ENCODE measurements at regions not wholly inside any gene's neighbourhood (a gene's known extent, or its start where the extent isn't known, plus 50 kb on each side); places are given as distances from the start of the nearest gene placed in this dataset.

DNA sequence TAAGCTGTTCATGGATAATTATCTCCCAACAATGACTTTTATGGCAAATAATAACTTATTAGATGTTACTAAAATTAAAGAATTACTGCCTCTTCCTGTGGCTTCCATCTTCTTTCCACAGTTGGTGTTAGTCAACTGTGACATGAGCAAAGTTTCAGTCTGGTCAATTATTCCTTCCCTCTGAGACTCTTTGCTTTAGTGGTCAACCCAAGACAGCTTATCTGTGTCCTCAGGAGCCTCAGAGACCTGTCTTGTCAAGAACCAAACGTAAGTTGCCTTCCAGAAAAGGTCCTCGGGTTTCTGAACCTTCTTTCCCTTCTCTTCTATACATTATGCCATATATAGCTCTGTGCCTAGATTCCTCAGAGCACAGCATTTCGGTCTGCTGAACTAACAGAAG, 263.2 kb upstream of the ZP4 start:
- H3K36me3 ChIP-seq (ENCODE audit: control insufficient read depth in 4 of 4, insufficient read depth in 3 of 4, low read depth in 1 of 4, low read length in 3 of 4) = no peaks in the 10 kb centered on the region
- no peak for TF ChIP-seq FOXA1 (IDR thresholded peaks at IDR 0.05)
- TF ChIP-seq YY1 (IDR thresholded peaks at IDR 0.05) = no peak
- no peak for TF ChIP-seq HNF4G (IDR thresholded peaks at IDR 0.05)
- TF ChIP-seq NR2F2 (IDR thresholded peaks at IDR 0.05) = no peak
- TF ChIP-seq, protein P1, sequence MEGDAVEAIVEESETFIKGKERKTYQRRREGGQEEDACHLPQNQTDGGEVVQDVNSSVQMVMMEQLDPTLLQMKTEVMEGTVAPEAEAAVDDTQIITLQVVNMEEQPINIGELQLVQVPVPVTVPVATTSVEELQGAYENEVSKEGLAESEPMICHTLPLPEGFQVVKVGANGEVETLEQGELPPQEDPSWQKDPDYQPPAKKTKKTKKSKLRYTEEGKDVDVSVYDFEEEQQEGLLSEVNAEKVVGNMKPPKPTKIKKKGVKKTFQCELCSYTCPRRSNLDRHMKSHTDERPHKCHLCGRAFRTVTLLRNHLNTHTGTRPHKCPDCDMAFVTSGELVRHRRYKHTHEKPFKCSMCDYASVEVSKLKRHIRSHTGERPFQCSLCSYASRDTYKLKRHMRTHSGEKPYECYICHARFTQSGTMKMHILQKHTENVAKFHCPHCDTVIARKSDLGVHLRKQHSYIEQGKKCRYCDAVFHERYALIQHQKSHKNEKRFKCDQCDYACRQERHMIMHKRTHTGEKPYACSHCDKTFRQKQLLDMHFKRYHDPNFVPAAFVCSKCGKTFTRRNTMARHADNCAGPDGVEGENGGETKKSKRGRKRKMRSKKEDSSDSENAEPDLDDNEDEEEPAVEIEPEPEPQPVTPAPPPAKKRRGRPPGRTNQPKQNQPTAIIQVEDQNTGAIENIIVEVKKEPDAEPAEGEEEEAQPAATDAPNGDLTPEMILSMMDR (IDR thresholded peaks at IDR 0.05; ENCODE audit: low read depth, low read length, missing input control) = no peak
- no peak for TF ChIP-seq HNF4A (conservative IDR thresholded peaks at IDR 0.05)
- TF ChIP-seq, protein P2, sequence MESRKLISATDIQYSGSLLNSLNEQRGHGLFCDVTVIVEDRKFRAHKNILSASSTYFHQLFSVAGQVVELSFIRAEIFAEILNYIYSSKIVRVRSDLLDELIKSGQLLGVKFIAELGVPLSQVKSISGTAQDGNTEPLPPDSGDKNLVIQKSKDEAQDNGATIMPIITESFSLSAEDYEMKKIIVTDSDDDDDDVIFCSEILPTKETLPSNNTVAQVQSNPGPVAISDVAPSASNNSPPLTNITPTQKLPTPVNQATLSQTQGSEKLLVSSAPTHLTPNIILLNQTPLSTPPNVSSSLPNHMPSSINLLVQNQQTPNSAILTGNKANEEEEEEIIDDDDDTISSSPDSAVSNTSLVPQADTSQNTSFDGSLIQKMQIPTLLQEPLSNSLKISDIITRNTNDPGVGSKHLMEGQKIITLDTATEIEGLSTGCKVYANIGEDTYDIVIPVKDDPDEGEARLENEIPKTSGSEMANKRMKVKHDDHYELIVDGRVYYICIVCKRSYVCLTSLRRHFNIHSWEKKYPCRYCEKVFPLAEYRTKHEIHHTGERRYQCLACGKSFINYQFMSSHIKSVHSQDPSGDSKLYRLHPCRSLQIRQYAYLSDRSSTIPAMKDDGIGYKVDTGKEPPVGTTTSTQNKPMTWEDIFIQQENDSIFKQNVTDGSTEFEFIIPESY (IDR thresholded peaks at IDR 0.05) = no peak
- no peak for TF ChIP-seq RAD21 (IDR thresholded peaks at IDR 0.05)
- no peak for TF ChIP-seq TAF1 (conservative IDR thresholded peaks at IDR 0.05)
- TF ChIP-seq, protein P3, sequence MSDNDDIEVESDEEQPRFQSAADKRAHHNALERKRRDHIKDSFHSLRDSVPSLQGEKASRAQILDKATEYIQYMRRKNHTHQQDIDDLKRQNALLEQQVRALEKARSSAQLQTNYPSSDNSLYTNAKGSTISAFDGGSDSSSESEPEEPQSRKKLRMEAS (IDR thresholded peaks at IDR 0.05) = no peak
- H3K4me1 ChIP-seq (ENCODE audit: control insufficient read depth in 4 of 4, insufficient read depth in 4 of 4, low read length in 3 of 4) = no peaks in the 10 kb centered on the region
- H3K4me3 ChIP-seq (ENCODE audit: low read depth in 1 of 3, low read length in 3 of 3) = no peak overlapping the region
- H3K9ac ChIP-seq (ENCODE audit: low read depth in 1 of 2, low read length in 2 of 2) = no peak overlapping the region
- H3K27me3 ChIP-seq (ENCODE audit: control insufficient read depth in 4 of 4, insufficient read depth in 4 of 4, low read length in 3 of 4) = no peaks in the 10 kb centered on the region
- H3K9me3 ChIP-seq (ENCODE audit: control insufficient read depth in 4 of 4, low read length in 3 of 4) = no peaks in the 10 kb centered on the region
- no peak overlapping the region for H3K27ac ChIP-seq (ENCODE audit: low read depth in 1 of 2, low read length in 2 of 2)
- WGBS = 55% methylated on average over 3 of the region's 3 CpGs
- DNase-seq (ENCODE audit: low spot score) = no peak

DNA sequence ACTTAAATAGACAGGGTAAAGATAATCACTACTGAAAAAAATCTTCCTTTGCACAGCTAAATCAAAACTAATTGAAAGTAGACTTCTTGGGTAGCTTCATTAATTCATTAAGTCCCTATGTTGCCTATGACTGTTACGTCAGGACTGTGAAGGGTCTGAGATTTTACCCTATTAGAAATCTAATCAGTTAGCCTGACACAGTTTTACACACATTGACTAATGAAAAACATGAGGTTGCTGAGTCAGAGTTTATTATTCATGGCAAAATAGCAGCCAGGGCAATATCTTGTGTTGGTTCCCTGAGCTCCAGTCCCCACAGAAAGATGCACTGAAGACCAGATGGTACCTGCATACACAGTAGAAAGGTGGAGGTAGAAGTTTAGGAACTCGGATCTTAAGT, 262.5 kb upstream of the ZP4 start:
- no peak overlapping the region for H3K27ac ChIP-seq (ENCODE audit: low read depth in 1 of 2, low read length in 2 of 2)
- no peaks in the 10 kb centered on the region for H3K9me3 ChIP-seq (ENCODE audit: control insufficient read depth in 4 of 4, low read length in 3 of 4)
- H3K36me3 ChIP-seq (ENCODE audit: control insufficient read depth in 4 of 4, insufficient read depth in 3 of 4, low read depth in 1 of 4, low read length in 3 of 4) = no peaks in the 10 kb centered on the region
- H3K9ac ChIP-seq (ENCODE audit: low read depth in 1 of 2, low read length in 2 of 2) = no peak overlapping the region
- no peak overlapping the region for H3K4me3 ChIP-seq (ENCODE audit: low read depth in 1 of 3, low read length in 3 of 3)
- WGBS = 73% methylated on average over 2 of the region's 2 CpGs
- no peak for DNase-seq (ENCODE audit: low spot score)
- TF ChIP-seq GABPA (IDR thresholded peaks at IDR 0.05 in 1 of 2, conservative IDR thresholded peaks at IDR 0.05 in 1 of 2) (no peak), SP1 (IDR thresholded peaks at IDR 0.05) (no peak), HNF4G (IDR thresholded peaks at IDR 0.05) (no peak), JUND (IDR thresholded peaks at IDR 0.05) (no peak), RXRA (IDR thresholded peaks at IDR 0.05) (no peak), HNF4A (conservative IDR thresholded peaks at IDR 0.05) (no peak), TAF1 (conservative IDR thresholded peaks at IDR 0.05) (no peak)
- TF ChIP-seq, protein P4, sequence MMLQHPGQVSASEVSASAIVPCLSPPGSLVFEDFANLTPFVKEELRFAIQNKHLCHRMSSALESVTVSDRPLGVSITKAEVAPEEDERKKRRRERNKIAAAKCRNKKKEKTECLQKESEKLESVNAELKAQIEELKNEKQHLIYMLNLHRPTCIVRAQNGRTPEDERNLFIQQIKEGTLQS (IDR thresholded peaks at IDR 0.05) = no peak
- TF ChIP-seq, protein P1 (IDR thresholded peaks at IDR 0.05; ENCODE audit: low read depth, low read length, missing input control) = no peak
- TF ChIP-seq, protein P3 (IDR thresholded peaks at IDR 0.05) = no peak
- TF ChIP-seq, protein P5, sequence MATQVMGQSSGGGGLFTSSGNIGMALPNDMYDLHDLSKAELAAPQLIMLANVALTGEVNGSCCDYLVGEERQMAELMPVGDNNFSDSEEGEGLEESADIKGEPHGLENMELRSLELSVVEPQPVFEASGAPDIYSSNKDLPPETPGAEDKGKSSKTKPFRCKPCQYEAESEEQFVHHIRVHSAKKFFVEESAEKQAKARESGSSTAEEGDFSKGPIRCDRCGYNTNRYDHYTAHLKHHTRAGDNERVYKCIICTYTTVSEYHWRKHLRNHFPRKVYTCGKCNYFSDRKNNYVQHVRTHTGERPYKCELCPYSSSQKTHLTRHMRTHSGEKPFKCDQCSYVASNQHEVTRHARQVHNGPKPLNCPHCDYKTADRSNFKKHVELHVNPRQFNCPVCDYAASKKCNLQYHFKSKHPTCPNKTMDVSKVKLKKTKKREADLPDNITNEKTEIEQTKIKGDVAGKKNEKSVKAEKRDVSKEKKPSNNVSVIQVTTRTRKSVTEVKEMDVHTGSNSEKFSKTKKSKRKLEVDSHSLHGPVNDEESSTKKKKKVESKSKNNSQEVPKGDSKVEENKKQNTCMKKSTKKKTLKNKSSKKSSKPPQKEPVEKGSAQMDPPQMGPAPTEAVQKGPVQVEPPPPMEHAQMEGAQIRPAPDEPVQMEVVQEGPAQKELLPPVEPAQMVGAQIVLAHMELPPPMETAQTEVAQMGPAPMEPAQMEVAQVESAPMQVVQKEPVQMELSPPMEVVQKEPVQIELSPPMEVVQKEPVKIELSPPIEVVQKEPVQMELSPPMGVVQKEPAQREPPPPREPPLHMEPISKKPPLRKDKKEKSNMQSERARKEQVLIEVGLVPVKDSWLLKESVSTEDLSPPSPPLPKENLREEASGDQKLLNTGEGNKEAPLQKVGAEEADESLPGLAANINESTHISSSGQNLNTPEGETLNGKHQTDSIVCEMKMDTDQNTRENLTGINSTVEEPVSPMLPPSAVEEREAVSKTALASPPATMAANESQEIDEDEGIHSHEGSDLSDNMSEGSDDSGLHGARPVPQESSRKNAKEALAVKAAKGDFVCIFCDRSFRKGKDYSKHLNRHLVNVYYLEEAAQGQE (IDR thresholded peaks at IDR 0.05) = no peak
- no peaks in the 10 kb centered on the region for H3K4me1 ChIP-seq (ENCODE audit: control insufficient read depth in 4 of 4, insufficient read depth in 4 of 4, low read length in 3 of 4)
- H3K27me3 ChIP-seq (ENCODE audit: control insufficient read depth in 4 of 4, insufficient read depth in 4 of 4, low read length in 3 of 4) = no peaks in the 10 kb centered on the region
